ENCODE measurements at regions not wholly inside any gene's neighbourhood (a gene's known extent, or its start where the extent isn't known, plus 50 kb on each side); places are given as distances from the start of the nearest gene placed in this dataset.
"Not testable (repeated sequence)": the region's sequence is repeated elsewhere in the genome, so short reads cannot be mapped to it uniquely, and the experiment has no call there.

DNA sequence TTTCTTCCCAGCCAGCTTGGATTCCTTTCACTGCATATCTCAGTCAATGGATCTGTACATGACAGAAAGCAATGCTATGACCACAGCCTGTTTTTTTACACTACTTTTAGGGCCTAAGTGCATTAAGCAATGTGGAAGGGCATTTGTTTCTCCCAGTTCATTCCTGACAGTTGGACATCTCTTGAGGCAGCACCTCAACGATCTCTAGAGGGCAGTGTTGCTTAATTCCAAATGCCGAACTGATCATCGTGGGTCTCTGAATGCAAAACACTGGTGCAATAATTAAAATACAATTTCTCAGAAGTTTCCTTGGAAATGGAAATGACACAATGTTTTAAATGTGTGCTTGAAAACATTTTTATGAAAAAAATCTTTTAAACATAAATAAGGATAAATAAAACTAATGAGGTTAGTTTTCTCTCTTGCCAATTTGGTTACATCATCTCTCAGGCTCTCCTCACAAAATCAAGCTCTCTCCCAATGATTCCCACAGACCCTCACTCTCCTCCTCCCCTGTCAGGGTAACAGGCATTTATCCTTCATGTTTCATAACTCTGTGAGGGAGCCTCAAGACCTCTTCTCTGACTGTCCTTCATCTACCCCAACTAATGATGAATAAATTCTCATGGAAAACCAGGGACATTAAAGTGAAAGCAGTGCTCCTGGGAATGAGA lies 192.4 kb upstream of the SLC16A7 start:
- Histone ChIP-seq H3K27me3 (ENCODE audit: insufficient read depth, poor library complexity, severe bottlenecking) (no peaks in the 10 kb centered on the region), H3K4me3 (ENCODE audit: severe bottlenecking) (no peak overlapping the region), H3K4me1 (ENCODE audit: insufficient read depth, poor library complexity, severe bottlenecking) (no peaks in the 10 kb centered on the region), H3K27ac (ENCODE audit: poor library complexity, severe bottlenecking) (no peak overlapping the region), H3K36me3 (ENCODE audit: low read depth) (no peaks in the 10 kb centered on the region), H3K9me3 (ENCODE audit: severe bottlenecking) (no peaks in the 10 kb centered on the region)
- TF ChIP-seq CTCF (IDR thresholded peaks at IDR 0.05; ENCODE audit: poor library complexity, severe bottlenecking) = peak; percentile 93
- DNase-seq (ENCODE audit: low spot score) = no peak
- peak; percentile 83 for ATAC-seq (ENCODE audit: low read depth)

GRCh38 chr12:59401862-59402261 lies 194.0 kb upstream of the SLC16A7 start:
- Histone ChIP-seq H3K4me1 (ENCODE audit: insufficient read depth, poor library complexity, severe bottlenecking) (no peaks in the 10 kb centered on the region), H3K27ac (ENCODE audit: poor library complexity, severe bottlenecking) (no peak overlapping the region), H3K27me3 (ENCODE audit: insufficient read depth, poor library complexity, severe bottlenecking) (no peaks in the 10 kb centered on the region), H3K36me3 (ENCODE audit: low read depth) (no peaks in the 10 kb centered on the region), H3K4me3 (ENCODE audit: severe bottlenecking) (no peak overlapping the region), H3K9me3 (ENCODE audit: severe bottlenecking) (no peaks in the 10 kb centered on the region)
- ATAC-seq (ENCODE audit: low read depth) (no peak), DNase-seq (ENCODE audit: low spot score) (no peak)
- no peak for TF ChIP-seq CTCF (IDR thresholded peaks at IDR 0.05; ENCODE audit: poor library complexity, severe bottlenecking)

GRCh38 chr12:59398164-59398563 lies 197.7 kb upstream of the SLC16A7 start:
- H3K36me3 ChIP-seq (ENCODE audit: low read depth) = no peaks in the 10 kb centered on the region
- no peak overlapping the region for H3K27ac ChIP-seq (ENCODE audit: poor library complexity, severe bottlenecking)
- H3K4me3 ChIP-seq (ENCODE audit: severe bottlenecking) = no peak overlapping the region
- ATAC-seq (ENCODE audit: low read depth) = no peak
- TF ChIP-seq CTCF (IDR thresholded peaks at IDR 0.05; ENCODE audit: poor library complexity, severe bottlenecking) = no peak
- H3K4me1 ChIP-seq (ENCODE audit: insufficient read depth, poor library complexity, severe bottlenecking) = no peaks in the 10 kb centered on the region
- DNase-seq (ENCODE audit: low spot score) = no peak
- H3K9me3 ChIP-seq (ENCODE audit: severe bottlenecking) = no peaks in the 10 kb centered on the region
- H3K27me3 ChIP-seq (ENCODE audit: insufficient read depth, poor library complexity, severe bottlenecking) = no peaks in the 10 kb centered on the region

DNA sequence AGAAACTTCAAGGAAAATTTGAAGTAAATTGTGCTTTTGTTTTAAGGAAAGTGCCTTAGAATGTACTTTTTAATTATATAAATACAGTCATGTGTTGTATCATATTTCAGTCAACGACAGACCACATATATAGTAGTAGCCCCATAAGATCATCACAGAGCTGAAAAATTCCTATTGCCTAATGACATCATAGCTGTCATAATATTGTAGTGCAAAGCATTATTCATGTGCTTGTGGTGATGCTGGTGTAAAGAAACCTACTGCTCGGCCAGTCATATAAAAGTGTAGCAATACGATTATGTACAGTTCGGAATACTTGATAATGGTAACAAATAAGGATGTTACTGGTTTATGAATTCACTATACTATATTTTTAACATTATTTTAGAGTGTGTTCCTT lies 198.9 kb upstream of the SLC16A7 start:
- Histone ChIP-seq H3K36me3 (ENCODE audit: low read depth) (no peaks in the 10 kb centered on the region), H3K4me3 (ENCODE audit: severe bottlenecking) (no peak overlapping the region), H3K4me1 (ENCODE audit: insufficient read depth, poor library complexity, severe bottlenecking) (no peaks in the 10 kb centered on the region), H3K27ac (ENCODE audit: poor library complexity, severe bottlenecking) (no peak overlapping the region), H3K27me3 (ENCODE audit: insufficient read depth, poor library complexity, severe bottlenecking) (no peaks in the 10 kb centered on the region), H3K9me3 (ENCODE audit: severe bottlenecking) (no peaks in the 10 kb centered on the region)
- ATAC-seq (ENCODE audit: low read depth) = no peak
- no peak for TF ChIP-seq CTCF (IDR thresholded peaks at IDR 0.05; ENCODE audit: poor library complexity, severe bottlenecking)
- DNase-seq (ENCODE audit: low spot score) = no peak

GRCh38 chr12:59396519-59396918 lies 199.3 kb upstream of the SLC16A7 start:
- H3K36me3 ChIP-seq (ENCODE audit: low read depth) = no peaks in the 10 kb centered on the region
- no peak overlapping the region for H3K4me3 ChIP-seq (ENCODE audit: severe bottlenecking)
- DNase-seq (ENCODE audit: low spot score) = no peak

DNA sequence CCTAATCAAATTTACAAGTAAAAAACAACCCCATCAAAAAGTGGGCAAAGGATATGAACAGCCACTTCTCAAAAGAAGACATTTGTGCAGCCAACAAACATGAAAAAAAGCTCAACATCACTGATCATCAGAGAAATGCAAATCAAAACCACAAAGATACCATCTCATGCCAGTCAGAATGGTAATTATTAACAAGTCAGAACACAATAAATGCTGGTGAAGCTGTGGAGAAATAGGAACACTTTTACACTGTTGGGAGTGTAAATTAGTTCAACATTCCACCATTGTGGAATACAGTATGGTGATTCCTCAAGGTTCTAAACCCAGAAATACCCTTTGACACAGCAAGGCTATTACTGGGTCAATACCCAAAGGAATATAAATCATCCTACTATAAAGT lies 200.5 kb upstream of the SLC16A7 start:
- H3K9me3 ChIP-seq (ENCODE audit: severe bottlenecking); H3K4me3 ChIP-seq (ENCODE audit: severe bottlenecking); ATAC-seq (ENCODE audit: low read depth); H3K27ac ChIP-seq (ENCODE audit: poor library complexity, severe bottlenecking); H3K27me3 ChIP-seq (ENCODE audit: insufficient read depth, poor library complexity, severe bottlenecking); DNase-seq (ENCODE audit: low spot score); H3K36me3 ChIP-seq (ENCODE audit: low read depth); H3K4me1 ChIP-seq (ENCODE audit: insufficient read depth, poor library complexity, severe bottlenecking): not testable (repeated sequence)

More at GRCh38 chr12:59396519-59396918, 199.3 kb upstream of the SLC16A7 start:
- TF ChIP-seq CTCF (IDR thresholded peaks at IDR 0.05; ENCODE audit: poor library complexity, severe bottlenecking) = no peak
- no peaks in the 10 kb centered on the region for H3K4me1 ChIP-seq (ENCODE audit: insufficient read depth, poor library complexity, severe bottlenecking)
- H3K27ac ChIP-seq (ENCODE audit: poor library complexity, severe bottlenecking) = no peak overlapping the region
- ATAC-seq (ENCODE audit: low read depth) = no peak
- no peaks in the 10 kb centered on the region for H3K27me3 ChIP-seq (ENCODE audit: insufficient read depth, poor library complexity, severe bottlenecking)
- no peaks in the 10 kb centered on the region for H3K9me3 ChIP-seq (ENCODE audit: severe bottlenecking)
